GM18870 (cell line): ENCODE measurements at regions not wholly inside any gene's neighbourhood (a gene's known extent, or its start where the extent isn't known, plus 50 kb on each side); places are given as distances from the start of the nearest gene placed in this dataset.
"Not testable (repeated sequence)": the region's sequence is repeated elsewhere in the genome, so short reads cannot be mapped to it uniquely, and the experiment has no call there.

ENCODE experiments used
- ATAC-seq: cut with Tn5 transposase; IDR thresholded peaks from one replicate; pipeline ENCODE4 v1.9.1; 2021; ENCODE audit warnings: moderate library complexity; ENCODE audit not compliant: unreplicated experiment

DNA sequence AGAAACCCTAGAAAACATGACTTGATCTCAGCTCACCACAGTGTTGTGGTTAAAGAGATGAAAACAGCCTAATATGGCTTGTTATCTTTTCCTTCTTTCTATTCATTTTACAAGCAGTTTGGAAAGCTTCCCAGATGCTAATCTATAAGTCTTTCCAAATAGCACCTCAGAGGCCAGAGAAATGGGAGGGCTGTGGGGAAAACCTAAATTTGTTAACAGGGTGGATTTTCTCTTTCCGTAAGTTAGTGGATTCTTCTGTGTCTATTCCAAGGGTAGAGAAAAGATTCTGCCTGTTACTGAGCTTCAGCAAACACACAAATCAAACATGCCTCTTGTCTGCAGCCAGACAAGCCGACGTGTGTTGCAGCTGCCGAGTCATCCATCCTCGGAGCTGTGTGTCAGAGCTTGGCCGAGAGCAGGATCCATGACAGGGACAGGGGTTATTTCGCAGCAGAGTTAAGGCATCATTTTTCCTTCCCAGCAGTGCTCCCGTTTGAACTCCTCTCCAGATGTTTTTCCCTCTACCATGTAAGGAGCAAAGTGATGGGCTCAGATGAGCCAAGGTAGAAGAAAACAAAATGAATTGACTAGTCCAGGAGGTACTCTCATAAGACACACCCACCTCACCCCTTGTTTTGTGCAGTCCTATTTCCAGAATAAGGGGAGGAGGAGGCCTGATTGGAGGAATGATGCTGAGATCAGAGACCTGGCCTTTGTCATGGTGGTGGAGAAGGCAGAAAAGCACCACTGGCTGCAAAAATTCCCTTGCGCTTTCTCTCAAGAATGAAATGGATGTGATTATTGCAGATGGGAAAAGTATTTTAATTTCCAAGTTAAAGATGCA lies 560.0 kb downstream of the C6orf118 start:
- ATAC-seq: no peak

DNA sequence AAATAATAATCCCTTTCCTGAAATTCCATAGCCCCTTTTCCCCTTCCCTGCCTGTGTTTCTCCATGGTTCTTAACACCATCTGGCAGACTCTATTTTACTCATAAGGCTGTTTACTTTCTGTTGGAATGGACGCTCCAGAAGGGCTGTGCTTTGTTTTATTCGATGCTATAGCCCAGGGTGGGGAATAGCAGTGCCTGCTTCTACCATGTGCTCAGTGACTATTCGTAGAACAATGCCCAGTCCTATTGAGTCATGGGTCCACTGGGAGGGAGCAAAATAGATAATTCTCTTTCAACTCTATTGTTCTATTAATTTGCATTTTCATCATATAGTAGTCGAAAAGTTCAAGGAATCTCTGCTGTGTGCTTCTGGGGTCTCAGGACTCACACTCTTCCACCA lies 565.1 kb downstream of the C6orf118 start:
- ATAC-seq: no peak

DNA sequence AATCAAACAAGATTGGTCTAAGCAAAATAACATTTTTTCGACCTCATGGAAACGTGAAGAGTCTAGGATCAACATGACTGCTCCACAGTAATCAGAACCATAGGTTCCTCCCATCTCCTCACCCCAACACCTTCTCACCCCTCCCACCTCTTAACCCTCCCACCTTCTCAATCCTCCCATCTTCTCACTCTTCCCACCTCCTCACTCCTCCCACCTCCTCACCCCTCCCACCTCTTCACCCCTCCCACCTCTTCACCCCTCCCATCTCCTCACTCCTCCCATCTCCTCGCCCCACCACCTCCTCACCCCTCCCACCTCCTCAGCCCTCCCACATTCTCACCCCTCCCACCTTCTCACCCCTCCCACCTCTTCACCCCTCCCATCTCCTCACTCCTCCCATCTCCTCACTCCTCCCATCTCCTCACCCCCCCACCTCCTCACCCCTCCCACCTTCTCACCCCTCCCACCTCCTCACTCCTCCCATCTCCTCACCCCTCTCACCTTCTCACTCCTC lies 567.4 kb downstream of the C6orf118 start:
- no peak for ATAC-seq

DNA sequence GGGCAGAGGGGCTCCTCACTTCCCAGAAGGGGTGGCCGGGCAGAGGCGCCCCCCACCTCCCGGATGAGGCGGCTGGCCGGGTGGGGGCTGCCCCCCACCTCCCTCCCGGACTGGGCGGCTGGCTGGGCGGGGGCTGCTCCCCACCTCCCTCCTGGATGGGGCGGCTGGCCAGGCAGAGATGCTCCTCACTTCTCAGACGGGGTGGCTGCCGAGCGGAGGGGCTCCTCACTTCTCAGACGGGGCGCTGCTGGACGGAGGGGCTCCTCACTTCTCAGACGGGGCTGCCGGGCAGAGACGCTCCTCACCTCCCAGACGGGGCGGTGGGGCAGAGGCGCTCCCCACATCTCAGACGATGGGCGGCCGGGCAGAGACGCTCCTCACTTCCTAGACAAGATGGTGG lies 573.3 kb downstream of the C6orf118 start:
- ATAC-seq: not testable (repeated sequence)

DNA sequence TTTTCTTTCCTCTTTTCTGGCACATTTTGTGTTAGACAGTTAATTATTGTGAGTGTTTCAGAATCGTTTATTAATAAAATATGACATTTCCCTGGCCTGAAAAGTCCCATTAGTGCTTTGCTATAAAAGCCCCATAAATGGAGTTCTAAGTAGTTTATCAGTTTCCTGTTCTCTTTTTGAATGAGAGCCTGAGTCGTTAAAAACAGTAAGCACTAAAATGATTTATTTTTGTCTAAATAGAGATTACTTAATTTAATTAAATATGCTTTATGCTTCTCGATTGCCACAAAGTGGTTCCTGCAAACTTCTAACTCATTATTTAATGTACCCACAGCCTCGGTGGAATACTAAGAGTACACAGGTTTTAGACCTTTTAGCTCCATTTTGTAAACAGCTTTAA lies 577.9 kb downstream of the C6orf118 start:
- ATAC-seq: no peak

DNA sequence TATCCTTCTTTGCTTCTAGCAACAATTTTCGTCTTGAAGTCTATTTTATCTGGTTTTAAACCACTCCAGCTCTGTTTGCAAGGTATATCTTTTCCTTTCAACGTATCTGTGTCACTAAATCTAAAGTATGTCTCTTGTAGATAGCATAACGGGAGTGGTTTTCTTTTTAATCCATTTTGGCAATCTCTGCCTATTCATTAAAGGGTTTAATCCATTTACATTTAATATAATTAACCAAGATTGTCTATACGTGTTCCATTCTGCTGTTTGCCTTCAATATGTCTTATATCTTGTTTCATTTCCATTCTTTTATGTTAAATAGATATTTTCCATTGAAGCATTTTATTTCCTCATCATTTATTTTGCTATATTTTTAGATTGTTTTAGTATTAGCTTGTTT lies 587.9 kb downstream of the C6orf118 start:
- ATAC-seq: no peak

DNA sequence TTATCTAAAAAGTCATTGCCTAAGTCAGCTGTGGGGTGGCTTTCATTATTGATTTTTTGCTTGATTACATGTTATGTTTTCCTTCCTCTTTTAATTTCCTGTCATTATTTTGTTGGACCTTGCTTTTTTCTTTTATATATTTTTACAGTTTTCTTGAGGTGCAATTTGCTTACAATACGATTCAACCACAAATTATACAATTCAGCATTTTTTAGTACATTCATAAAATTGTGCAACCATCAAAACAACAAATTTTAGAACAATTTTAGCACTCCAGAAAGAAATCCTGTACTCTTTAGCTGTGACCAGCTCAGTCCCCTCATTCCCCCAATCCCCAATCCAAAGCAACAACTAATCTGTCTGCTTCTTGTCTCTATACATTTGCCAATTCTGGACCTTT lies 608.9 kb downstream of the C6orf118 start:
- no peak for ATAC-seq

DNA sequence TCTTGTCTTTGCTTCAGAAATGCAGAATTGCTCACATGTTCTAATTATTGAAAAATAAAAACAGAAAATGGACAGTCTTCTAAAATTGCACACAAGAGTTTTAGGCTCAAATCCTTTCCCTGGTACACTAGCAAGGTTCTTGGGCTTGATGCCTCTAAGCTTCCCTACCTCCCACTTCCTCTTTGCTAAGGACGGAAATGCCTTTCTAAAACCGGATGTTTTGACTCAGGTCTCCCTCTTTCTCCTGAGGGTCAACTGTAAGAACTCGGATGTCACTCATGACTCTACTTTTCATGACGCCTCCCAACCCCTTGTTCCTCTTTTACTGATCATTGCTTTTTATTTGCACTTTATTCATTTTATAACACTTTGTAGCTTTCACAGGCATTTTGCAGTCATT lies 613.5 kb downstream of the C6orf118 start:
- no peak for ATAC-seq

DNA sequence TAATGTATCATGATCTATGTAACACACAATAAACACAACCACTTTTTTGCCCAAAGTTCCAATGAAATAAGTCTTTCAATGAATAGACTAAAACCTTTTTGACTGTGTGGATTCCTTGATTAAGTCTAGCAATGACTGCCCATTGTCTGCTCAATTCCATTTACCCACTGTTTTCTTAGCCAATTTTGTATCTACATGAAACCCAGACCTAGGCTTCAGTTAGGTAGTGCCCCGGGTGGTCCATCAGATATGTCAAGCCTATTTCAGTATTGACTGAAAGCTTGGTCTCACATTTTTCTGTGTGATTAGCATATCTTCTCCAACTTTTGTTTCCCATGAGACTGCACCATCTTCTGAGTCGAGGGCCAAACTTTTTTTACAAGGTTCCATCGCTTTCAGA lies 615.0 kb downstream of the C6orf118 start:
- no peak for ATAC-seq

DNA sequence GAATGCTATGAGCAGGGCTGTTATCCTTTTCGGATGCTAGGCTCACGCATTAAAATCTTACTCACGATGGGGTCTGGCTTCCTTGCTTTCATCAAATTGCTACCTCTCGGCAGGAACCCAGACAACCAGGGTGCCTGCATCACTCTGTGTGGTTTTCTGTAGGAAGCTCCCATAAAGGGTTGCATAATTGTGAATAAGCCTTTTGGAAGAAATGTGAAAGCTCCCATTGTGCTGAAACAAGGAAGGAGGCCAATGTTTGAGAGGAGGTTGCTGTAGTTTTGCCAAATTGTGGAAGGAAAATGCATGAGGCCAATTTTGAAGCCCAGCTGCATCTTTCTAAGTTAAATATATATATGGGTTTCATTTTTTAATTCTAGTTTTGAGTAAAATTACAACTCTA lies 615.5 kb downstream of the C6orf118 start:
- ATAC-seq: no peak

DNA sequence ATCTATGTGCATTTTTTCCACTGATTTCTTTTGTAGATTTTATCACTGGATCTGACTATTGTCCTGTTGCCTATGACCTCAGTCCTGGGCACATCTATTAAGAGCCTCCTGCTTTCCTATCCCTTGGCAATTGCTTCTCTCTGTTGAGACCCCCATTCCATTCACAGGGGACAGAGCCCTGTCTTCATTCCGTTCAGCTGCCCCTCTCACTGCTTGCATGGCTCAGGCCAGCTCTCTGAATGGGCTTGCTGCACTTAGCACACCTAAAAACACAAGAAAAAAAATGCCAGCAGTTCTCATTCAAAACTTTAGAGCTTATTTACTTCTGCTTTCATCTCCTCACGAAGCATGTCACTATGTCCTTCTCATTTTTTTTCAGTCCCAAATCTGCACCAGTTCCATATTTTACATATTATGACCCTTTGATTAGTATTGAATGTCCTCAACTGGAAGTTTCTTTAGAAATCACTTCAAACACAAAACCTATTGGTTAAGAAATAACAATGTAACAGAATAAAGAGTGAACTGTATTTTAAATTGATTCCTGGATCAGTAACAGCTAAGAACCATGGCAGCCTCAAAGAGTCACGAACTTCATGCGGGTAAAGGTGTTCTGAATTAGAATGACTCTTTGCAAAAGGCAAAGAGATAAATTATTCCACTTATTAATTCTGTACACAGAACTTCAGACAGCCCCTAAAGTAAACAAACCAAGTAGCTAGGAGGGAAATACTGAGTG lies 616.5 kb downstream of the C6orf118 start:
- ATAC-seq: no peak

DNA sequence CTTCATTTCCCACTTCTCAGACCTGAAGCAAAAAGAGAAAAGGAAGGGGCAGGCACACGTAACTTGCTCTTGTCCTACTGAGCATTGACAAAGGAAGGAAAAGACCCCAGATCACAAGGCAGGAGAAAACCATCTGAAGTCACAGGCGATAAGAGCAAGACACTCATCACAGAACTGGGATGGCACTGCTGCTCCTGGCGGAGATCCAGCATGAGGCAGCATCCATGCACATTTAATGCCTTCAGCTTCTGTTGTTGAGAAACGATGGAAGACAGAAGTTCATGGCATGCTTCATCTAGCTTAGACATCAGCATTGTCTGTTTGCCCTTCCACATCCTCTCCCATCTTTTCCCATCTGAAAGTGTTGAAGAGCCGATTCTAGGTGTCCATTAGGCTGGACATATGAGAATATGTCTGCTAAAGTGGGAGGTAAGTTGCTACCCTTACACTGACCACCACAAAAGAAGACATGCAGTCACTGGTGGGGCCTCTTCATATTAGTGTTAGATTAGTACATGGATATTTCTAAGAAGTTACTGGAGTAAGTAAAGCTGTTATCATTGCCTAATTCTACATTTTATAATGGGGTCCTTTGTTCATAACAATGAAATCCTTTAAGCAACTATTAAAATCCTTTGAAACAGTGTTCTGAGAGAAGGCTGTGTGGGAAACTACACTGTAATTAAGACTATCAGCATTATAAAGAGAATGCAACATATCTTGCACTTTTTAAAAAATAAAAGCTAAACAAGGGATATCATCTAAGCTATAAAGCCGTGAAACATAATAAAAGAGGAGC lies 618.5 kb downstream of the C6orf118 start:
- no peak for ATAC-seq

DNA sequence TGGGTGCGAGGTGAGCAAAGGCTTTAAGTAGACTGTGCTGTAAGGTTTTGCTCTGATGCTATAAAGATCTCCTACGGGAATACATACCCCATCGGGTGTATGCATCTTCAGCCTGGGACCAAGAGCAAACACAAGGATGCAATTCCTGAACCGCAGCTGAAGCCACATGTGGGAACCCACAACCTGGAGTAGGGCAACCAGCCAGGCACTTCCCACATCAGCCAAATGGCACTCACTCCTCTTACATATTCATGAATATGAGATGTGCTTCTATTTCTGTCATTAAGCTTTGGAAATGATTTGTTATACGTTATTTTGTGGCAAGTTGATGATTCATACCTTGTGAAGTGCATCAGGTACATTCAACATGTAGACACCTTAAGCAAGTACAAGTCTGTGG lies 619.2 kb downstream of the C6orf118 start:
- no peak for ATAC-seq

DNA sequence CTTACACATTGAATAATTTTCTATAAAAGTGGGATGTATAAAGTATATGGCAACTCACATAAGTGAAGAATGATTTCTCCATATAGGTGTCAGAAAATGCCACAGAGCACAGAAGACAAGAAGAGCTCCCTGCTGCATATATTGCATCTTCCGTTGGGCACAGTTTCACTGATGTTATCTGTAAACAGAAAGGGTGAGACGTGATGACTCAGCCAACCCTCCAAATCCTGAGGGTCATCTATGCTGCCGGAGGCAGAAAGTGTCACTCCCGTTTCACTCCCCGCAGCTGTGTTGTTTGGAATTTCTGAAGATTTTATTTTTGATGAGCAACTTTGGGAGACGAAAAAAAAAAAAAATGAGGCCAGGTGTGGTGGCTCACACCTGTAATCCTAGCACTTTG lies 644.1 kb downstream of the C6orf118 start:
- no peak for ATAC-seq

DNA sequence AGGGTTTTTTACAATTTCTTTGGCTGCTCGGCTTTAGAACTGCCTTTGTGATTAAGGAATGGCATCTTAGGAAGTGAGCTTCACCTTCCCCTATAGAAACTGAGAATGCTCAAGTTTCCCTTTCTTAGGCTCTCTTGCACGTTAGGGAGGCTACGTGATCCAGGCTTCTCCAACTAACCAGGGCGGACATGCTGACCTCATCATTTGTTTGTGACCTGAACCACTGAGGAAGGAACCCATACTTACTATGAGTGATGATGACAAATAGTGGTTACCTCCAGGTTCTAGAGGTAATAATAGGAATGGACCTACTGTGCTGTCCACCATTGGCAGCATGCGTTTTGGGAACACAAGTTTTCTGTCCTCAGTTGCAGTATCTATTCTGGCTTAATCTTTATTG lies 645.8 kb downstream of the C6orf118 start:
- ATAC-seq: no peak

DNA sequence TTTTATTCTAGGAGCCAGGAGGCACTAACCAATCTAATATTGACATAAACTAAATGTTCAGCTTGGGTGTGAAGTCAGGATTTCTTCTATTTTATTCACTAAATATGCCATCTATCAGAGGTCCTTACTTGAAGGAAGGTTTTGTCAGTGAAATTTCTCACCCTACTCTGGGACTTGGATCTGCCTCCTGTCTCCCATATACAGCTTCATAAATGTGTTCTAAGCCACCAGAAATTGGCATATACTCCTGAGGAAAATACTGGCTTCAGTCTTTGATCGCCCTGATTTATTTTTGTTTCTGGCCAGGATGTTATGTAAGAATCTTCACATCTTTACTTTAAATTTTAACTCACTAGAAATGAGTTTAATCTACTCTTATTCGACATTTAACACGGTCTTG lies 647.7 kb downstream of the C6orf118 start:
- ATAC-seq: no peak

DNA sequence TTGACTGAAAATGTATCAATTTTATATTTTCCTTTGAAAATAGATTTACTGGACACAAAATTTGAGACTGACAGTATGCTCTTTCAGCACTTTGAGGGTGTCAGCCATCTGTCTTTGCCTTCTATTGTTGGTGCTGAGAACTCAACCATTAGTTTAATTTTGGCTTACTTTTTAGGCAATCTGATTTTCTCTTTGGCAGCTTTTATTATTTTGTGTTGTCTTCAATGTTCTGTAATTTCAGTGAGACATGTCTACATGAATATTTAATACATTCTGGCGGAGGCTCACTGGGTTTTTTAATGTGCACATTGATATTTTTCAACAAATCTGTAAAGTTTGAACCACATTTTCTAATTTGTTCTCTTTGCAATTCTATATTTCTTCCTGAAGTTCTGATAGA lies 648.6 kb downstream of the C6orf118 start:
- ATAC-seq: no peak

DNA sequence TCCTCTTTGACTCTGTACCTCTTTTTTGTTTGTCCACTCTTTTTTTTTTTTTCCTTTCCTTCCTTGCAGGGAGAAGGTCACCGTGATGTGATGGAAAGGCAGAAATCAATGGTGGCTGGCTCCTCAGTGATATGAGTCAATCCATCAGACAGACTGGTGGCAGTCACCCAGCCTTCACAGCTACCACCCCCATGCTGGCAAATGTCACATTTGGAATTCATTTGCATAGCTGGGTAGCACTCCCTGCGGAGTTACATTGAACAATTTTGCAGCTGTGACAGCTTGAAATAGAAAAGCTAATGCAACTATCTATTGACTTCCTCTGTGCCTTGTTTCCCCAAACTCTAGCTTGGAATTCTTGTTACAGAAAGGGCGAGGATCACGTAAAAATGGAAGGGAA lies 668.4 kb downstream of the C6orf118 start:
- no peak for ATAC-seq

DNA sequence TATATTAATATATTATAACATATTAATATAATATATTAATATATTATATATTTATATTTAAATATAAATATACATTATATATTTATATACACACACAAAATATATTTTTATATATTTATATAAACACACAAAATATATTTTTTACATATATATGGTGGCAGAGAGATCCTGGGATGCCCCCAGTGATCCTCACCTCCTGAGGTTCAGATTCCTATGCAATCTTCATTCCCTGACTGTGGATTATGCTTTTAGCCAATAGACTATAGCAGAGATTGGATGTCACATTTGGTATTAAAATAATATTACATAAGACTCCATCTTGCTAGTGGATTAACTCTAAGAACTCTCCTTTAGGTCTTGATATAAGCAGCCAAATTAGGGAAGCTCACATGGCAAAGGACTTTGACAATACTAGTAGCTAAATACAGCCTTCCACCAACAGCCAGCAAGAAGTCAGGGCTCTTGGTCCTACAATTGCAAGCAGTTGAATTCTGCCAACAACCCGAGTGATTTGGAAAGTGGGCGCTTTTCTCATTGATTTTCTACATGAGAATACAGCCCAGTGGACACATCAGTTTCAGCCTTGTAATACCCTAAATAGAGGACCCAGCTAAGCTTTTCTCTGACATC lies 681.0 kb downstream of the C6orf118 start:
- ATAC-seq: no peak

DNA sequence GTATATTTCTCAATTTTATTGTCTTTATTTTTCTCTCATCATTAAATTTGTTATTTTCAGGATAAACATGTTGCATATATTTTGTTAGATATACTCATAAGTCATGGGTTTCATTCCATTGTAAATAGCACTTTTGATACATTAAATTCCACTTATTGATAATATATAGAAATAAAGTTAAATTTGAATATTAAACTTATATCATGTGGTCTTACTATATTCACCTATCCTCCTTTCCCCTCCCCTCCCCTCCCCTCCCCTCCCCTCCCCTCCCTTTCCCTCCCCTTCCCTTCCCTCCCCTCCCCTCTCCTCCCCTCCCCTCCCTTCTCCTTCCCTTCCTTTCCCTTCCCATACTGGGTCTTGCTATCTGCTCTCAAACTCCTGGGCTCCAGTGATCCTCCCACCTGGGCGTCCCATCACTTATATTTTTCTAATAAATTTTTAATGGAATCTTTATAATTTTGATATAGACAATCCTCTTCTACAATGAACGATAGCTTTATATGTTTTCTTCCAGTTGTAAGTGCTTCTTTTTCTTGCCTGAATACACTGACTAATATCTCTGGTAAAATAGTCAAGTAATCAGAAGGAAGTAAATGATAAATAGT lies 692.4 kb downstream of the C6orf118 start:
- no peak for ATAC-seq

DNA sequence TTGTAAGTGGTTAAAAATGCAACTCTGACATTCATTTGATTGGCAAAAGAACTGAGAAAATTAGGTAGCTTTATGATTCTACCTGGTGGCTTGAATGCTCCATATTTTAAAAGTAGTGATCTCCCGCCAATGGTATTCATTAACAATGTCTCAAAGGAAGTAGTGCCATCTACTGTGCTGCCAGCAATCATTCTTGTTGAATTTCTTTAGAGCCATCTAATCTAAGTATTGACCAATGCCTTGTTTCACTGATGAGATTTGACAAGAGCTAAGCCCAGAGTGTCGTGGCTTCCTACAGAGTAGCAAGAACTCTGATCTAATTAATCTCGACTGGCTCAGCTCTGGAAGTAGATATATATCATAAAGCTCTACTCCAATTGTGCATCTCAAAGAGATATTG lies 696.7 kb downstream of the C6orf118 start:
- no peak for ATAC-seq
